Ovary (tissue), 7 donors: ENCODE measurements at regions not wholly inside any gene's neighbourhood (a gene's known extent, or its start where the extent isn't known, plus 50 kb on each side); places are given as distances from the start of the nearest gene placed in this dataset.

Source experiments
- DNase-seq, 5 donors: peaks; one replicate each; pipeline ENCODE4 v3.0.0-alpha.2; 2019 to 2020
- H3K27ac ChIP-seq, 2 donors: fragments of 200-600 bp; one replicate each; pipeline versions ENCODE4 v1.5.1 to v1.8.0; 2019 to 2022
- H3K27me3 ChIP-seq: fragments of 200-600 bp; one replicate; pipeline ENCODE4 v1.8.0; 2022
- H3K36me3 ChIP-seq: fragments of 200-600 bp; sonication (generic); one replicate; pipeline ENCODE4 v1.5.1; 2019
- H3K4me1 ChIP-seq: one replicate; pipeline ENCODE4 v1.8.1; 2013; ENCODE audit warnings: mild to moderate bottlenecking, moderate library complexity; ENCODE audit not compliant: insufficient read depth
- H3K4me3 ChIP-seq: fragments of 200-600 bp; sonication (generic); one replicate; pipeline ENCODE4 v1.5.1; 2017
- H3K9me3 ChIP-seq, 2 donors: fragments of 200-600 bp in 1 of 2; sonication (generic) in 1 of 2; one replicate each; pipeline versions ENCODE4 v1.5.1 to v1.8.1; 2013 to 2019; ENCODE audit warnings: mild to moderate bottlenecking in 1 of 2, moderate library complexity in 1 of 2
- CTCF ChIP-seq, 3 donors: fragments of 450-650 bp in 2 of 3; fragments of 200-600 bp in 1 of 3; IDR thresholded peaks; one replicate each; pipeline versions ENCODE4 v1.5.1 to v1.8.0; 2016 to 2022; ENCODE audit warnings: antibody characterized with exemption in 3 of 3, mild to moderate bottlenecking in 1 of 3
- EP300 ChIP-seq: sonication (generic); formaldehyde crosslinking; IDR thresholded peaks from one replicate; pipeline ENCODE4 v1.6.1; 2017; ENCODE audit warnings: antibody characterized with exemption
- POLR2A ChIP-seq: fragments of 450-650 bp; IDR thresholded peaks from one replicate; pipeline ENCODE4 v1.6.1; 2017; ENCODE audit warnings: antibody characterized with exemption, mild to moderate bottlenecking, moderate library complexity
- WGBS, 3 donors: extraction: QIAGEN DNeasy Blood & Tissue Kit in 1 of 3; methylation state at CpG; one replicate each; pipeline versions ENCODE4 v1.1.5 to v1.1.7; 2013 to 2017; 5-methylcytosine and 5-hydroxymethylcytosine counted together
- intact Hi-C, 4 donors: fragments of 100-400 bp; cut with DNase I; formaldehyde crosslinking; loops; one replicate each; pipeline versions ENCODE4 v1.11.0 to v1.15.1; 2022 to 2023
- donor health status: DM: no; HTN: no; CAD: no; lungs with moderate emphysema.
- donor health status: DM: no; HTN: no; CAD: no.
- donor health status: Bipolar disorder and iron deficiency.
- donor health status: DM: no; HTN: no; CAD: no.
- donor health status: DM: yes; HTN: yes; CAD: no.

DNA sequence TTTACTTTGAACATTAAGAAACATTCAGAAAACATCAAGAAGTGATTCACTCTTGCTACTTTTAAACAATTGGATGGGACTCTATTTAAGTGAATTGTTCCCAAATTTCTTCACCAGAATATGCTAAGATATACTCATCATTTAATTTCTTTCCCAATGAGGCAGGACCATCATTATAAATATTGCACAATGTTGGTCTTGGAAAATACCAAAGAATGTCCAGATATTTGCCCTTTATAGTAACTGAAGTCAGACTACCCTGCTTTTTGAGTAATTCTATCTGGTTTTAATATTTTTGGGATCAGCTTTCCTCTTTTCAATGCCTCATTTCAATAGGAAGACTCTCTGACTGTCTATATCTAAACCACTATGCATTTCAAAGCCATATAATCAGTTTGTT is 129.4 kb upstream of the TENM3 start:
- H3K27me3 ChIP-seq, result no peaks in the 10 kb centered on the region
- intact Hi-C loops, result no loop called here

GRCh38 chr4:182124359-182124758 is 118.8 kb upstream of the TENM3 start:
- Histone ChIP-seq H3K36me3 (no peaks in the 10 kb centered on the region), H3K27ac (no peak overlapping the region), H3K27me3 (no peaks in the 10 kb centered on the region), H3K4me1 (no peaks in the 10 kb centered on the region), H3K4me3 (no peak overlapping the region), H3K9me3 (no peaks in the 10 kb centered on the region)
- TF ChIP-seq CTCF (IDR thresholded peaks at IDR 0.05), result no peak
- no peak for TF ChIP-seq EP300
- TF ChIP-seq POLR2A, result no peak
- intact Hi-C loops, result no loop called here
- DNase-seq, result no peak
- WGBS, 3 donors, result 88 to 93% (median 89%) methylated on average over 7 of the region's 7 CpGs

More for the DNA sequence above, 129.4 kb upstream of the TENM3 start:
- H3K4me3 ChIP-seq, result no peak overlapping the region
- no peaks in the 10 kb centered on the region for H3K9me3 ChIP-seq
- TF ChIP-seq POLR2A (no peak), EP300 (no peak), CTCF (IDR thresholded peaks at IDR 0.05) (no peak)
- no peaks in the 10 kb centered on the region for H3K4me1 ChIP-seq
- no peaks in the 10 kb centered on the region for H3K36me3 ChIP-seq
- no peak overlapping the region for H3K27ac ChIP-seq
- no peak for DNase-seq

- no peak for TF ChIP-seq CTCF (IDR thresholded peaks at IDR 0.05)
- TF ChIP-seq EP300, result no peak
- TF ChIP-seq POLR2A, result no peak
Observed at GRCh38 chr4:182126096-182126495, 117.1 kb upstream of the TENM3 start.

DNA sequence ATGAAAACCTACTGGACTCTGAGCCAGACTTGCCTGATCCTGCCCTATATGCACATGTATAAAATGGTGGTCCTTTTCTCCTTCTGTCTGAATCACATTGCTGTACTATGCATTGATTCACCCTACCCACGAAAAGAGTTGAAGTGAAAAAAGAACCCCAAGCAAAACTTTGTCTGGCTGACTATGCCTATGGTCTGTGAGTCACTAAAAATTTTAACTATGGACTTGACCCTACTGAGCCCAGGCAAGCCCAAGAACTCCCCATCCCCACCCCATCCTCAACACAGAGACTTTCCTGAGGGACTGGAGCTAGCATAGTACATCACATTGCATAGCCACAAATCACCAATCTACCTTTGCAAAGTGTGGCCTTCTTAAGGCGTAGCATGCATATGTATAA is 116.6 kb upstream of the TENM3 start:
- no peaks in the 10 kb centered on the region for H3K4me1 ChIP-seq
- no peak overlapping the region for H3K4me3 ChIP-seq
- DNase-seq, result no peak
- no peaks in the 10 kb centered on the region for H3K36me3 ChIP-seq
- TF ChIP-seq CTCF (IDR thresholded peaks at IDR 0.05), result no peak
- TF ChIP-seq POLR2A, result no peak
- 85 to 93% (median 92%) methylated on average over 2 of the region's 2 CpGs for WGBS, 3 donors
- no peak overlapping the region for H3K27ac ChIP-seq
- H3K9me3 ChIP-seq, result no peaks in the 10 kb centered on the region
- H3K27me3 ChIP-seq, result no peaks in the 10 kb centered on the region
- intact Hi-C loops, result no loop called here

More at GRCh38 chr4:182126096-182126495, 117.1 kb upstream of the TENM3 start:
- H3K36me3 ChIP-seq, result no peaks in the 10 kb centered on the region
- H3K27me3 ChIP-seq, result no peaks in the 10 kb centered on the region
- DNase-seq, result no peak
- H3K4me1 ChIP-seq, result no peaks in the 10 kb centered on the region
- H3K4me3 ChIP-seq, result no peak overlapping the region
- no peak overlapping the region for H3K27ac ChIP-seq
- H3K9me3 ChIP-seq, result no peaks in the 10 kb centered on the region
- WGBS, 3 donors, result 84 to 85% (median 84%) methylated on average over 5 of the region's 5 CpGs
- intact Hi-C loops, result no loop called here

DNA sequence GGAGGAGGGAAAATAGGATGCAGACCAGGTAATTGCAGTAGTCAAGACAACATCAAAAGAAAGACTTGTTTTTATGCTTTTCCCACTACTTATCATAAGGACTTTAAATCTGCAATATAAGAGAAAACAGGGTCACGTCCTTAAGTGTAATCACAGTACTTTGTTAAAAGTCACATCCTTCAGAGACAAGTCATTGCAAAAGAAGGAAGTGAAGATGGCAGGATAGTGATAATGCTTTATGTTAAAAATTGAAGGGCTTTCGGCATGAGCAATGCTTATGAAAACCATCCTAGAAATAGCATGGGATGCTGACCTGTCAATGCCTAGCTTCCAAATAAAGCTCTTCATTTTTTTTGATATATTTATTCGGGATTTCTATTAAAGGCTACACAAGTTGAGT is 110.2 kb upstream of the TENM3 start:
- no peak for TF ChIP-seq POLR2A
- no peak for TF ChIP-seq EP300
- no peak for TF ChIP-seq CTCF (IDR thresholded peaks at IDR 0.05)
- no peaks in the 10 kb centered on the region for H3K4me1 ChIP-seq
- no peaks in the 10 kb centered on the region for H3K36me3 ChIP-seq
- no peak overlapping the region for H3K27ac ChIP-seq
- intact Hi-C loops, result no loop called here
- no peaks in the 10 kb centered on the region for H3K9me3 ChIP-seq
- no peak overlapping the region for H3K4me3 ChIP-seq
- DNase-seq, result no peak
- WGBS, 3 donors, result 86 to 92% (median 86%) methylated on average over 3 of the region's 3 CpGs
- no peaks in the 10 kb centered on the region for H3K27me3 ChIP-seq
